GM12878 (cell line): ENCODE measurements at regions not wholly inside any gene's neighbourhood (a gene's known extent, or its start where the extent isn't known, plus 50 kb on each side); places are given as distances from the start of the nearest gene placed in this dataset.

Source experiments
- CHD4 ChIP-seq: fragments of 200-600 bp; sonication (generic); IDR thresholded peaks from 2 replicates; pipeline ENCODE4 v1.6.1; 2016; ENCODE audit warnings: mild to moderate bottlenecking
- CREB1 ChIP-seq: IDR thresholded peaks from 2 replicates; pipeline ENCODE4 v1.6.1; 2012; ENCODE audit warnings: low read depth, mild to moderate bottlenecking, inconsistent platforms
- RCOR1 ChIP-seq: conservative IDR thresholded peaks from 2 replicates; pipeline ENCODE4 v1.6.1; 2012; ENCODE audit warnings: low read depth, low read length, improper control_type of control experiment
- REST ChIP-seq: IDR thresholded peaks from 2 replicates; pipeline ENCODE4 v1.6.1; 2012; ENCODE audit warnings: mild to moderate bottlenecking, low read depth, low read length
- SKIL ChIP-seq: fragments of 450-650 bp; IDR thresholded peaks from 2 replicates; pipeline ENCODE4 v1.6.1; 2017; ENCODE audit warnings: mild to moderate bottlenecking, low read depth, inconsistent platforms; ENCODE audit not compliant: poor library complexity, severe bottlenecking
- SMAD1 ChIP-seq: fragments of 450-650 bp; IDR thresholded peaks from 2 replicates; pipeline ENCODE4 v1.6.1; 2018; ENCODE audit warnings: mild to moderate bottlenecking, low read depth; ENCODE audit not compliant: partially characterized antibody
- TCF7 ChIP-seq: IDR thresholded peaks from 2 replicates; pipeline ENCODE4 v1.6.1; 2014; ENCODE audit warnings: antibody characterized with exemption, borderline replicate concordance
- ZNF24 ChIP-seq: fragments of 450-650 bp; IDR thresholded peaks from 2 replicates; pipeline ENCODE4 v1.6.1; 2017; ENCODE audit warnings: antibody characterized with exemption, mild to moderate bottlenecking
- TF ChIP-seq, protein P1 (sequence below): IDR thresholded peaks from 2 replicates; pipeline ENCODE4 v1.6.1; 2012; ENCODE audit warnings: low read depth, low read length, improper control_type of control experiment
- TF ChIP-seq, protein P2 (sequence below): fragments of 450-650 bp; IDR thresholded peaks from 2 replicates; pipeline ENCODE4 v1.6.1; 2017; ENCODE audit warnings: low read depth, mild to moderate bottlenecking, moderate library complexity

- TF ChIP-seq, protein P1, sequence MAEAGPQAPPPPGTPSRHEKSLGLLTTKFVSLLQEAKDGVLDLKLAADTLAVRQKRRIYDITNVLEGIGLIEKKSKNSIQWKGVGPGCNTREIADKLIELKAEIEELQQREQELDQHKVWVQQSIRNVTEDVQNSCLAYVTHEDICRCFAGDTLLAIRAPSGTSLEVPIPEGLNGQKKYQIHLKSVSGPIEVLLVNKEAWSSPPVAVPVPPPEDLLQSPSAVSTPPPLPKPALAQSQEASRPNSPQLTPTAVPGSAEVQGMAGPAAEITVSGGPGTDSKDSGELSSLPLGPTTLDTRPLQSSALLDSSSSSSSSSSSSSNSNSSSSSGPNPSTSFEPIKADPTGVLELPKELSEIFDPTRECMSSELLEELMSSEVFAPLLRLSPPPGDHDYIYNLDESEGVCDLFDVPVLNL, result no peak
- TF ChIP-seq, protein P2, sequence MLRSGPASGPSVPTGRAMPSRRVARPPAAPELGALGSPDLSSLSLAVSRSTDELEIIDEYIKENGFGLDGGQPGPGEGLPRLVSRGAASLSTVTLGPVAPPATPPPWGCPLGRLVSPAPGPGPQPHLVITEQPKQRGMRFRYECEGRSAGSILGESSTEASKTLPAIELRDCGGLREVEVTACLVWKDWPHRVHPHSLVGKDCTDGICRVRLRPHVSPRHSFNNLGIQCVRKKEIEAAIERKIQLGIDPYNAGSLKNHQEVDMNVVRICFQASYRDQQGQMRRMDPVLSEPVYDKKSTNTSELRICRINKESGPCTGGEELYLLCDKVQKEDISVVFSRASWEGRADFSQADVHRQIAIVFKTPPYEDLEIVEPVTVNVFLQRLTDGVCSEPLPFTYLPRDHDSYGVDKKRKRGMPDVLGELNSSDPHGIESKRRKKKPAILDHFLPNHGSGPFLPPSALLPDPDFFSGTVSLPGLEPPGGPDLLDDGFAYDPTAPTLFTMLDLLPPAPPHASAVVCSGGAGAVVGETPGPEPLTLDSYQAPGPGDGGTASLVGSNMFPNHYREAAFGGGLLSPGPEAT, result no peak
- TF ChIP-seq SMAD1 (no peak), ZNF24 (no peak), TCF7 (no peak), CHD4 (no peak), REST (no peak), RCOR1 (no peak), SKIL (no peak), CREB1 (no peak)
- TF ChIP-seq, all 136 proteins: peak for 0
Measured at GRCh38 chr10:84039957-84040356, 99.4 kb upstream of the GHITM start (continued).
